PC-9 (cell line): ENCODE measurements at regions not wholly inside any gene's neighbourhood (a gene's known extent, or its start where the extent isn't known, plus 50 kb on each side); places are given as distances from the start of the nearest gene placed in this dataset.

Experiments
- BruUV-seq: library from RNA; stranded (reverse); fragments of 400-500 nt; replicated peaks from 2 replicates; lab custom pipeline; 2021; lab: Mats Ljungman, UMichigan
- CTCF ChIA-PET: fragments of 300-600 bp; sonication (Branson Sonifier 250); formaldehyde crosslinking; loops from one replicate; lab custom pipeline; 2022; ENCODE audit warnings: antibody characterized with exemption; lab: Charles Lee
- POLR2A ChIA-PET: fragments of 300-600 bp; sonication (Branson Sonifier 250); formaldehyde crosslinking; loops from one replicate; lab custom pipeline; 2022; ENCODE audit warnings: antibody characterized with exemption; ENCODE audit not compliant: unreplicated experiment; lab: Charles Lee
- DNase-seq, 2 experiments: peaks; one replicate each; pipeline versions ENCODE4 v3.0.0 to v3.0.0-alpha.2; 2015 to 2022; ENCODE audit warnings: mixed read lengths in 1 of 2
- H2AFZ ChIP-seq: fragments of 200-600 bp; sonication (generic); 2 replicates; pipeline ENCODE4 v1.8.1; 2017; ENCODE audit warnings: antibody characterized with exemption
- H3F3A ChIP-seq: fragments of 200-600 bp; sonication (generic); 2 replicates; pipeline ENCODE4 v1.8.1; 2017; ENCODE audit warnings: antibody characterized with exemption, mild to moderate bottlenecking, low read depth; ENCODE audit not compliant: insufficient read depth
- H3K27ac ChIP-seq: fragments of 200-600 bp; sonication (generic); 2 replicates; pipeline ENCODE4 v1.6.1; 2016; ENCODE audit warnings: mixed run types
- H3K27me3 ChIP-seq: fragments of 200-600 bp; sonication (generic); 2 replicates; pipeline ENCODE4 v1.6.1; 2016; ENCODE audit warnings: low read depth, mixed run types; ENCODE audit not compliant: insufficient read depth
- H3K36me3 ChIP-seq: fragments of 200-600 bp; sonication (generic); 2 replicates; pipeline ENCODE4 v1.6.1; 2016; ENCODE audit warnings: low read depth, mixed run types
- H3K4me1 ChIP-seq: fragments of 200-600 bp; sonication (generic); replicated peaks from 2 replicates; pipeline ENCODE4 v1.6.1; 2016; ENCODE audit warnings: mixed run types; ENCODE audit not compliant: insufficient read depth
- H3K4me2 ChIP-seq: fragments of 200-600 bp; sonication (generic); 2 replicates; pipeline ENCODE4 v1.6.1; 2017; ENCODE audit warnings: mixed run types
- H3K4me3 ChIP-seq: fragments of 200-600 bp; sonication (generic); 2 replicates; pipeline ENCODE4 v1.6.1; 2016; ENCODE audit warnings: mixed run types
- H3K79me2 ChIP-seq: fragments of 200-600 bp; sonication (generic); 2 replicates; pipeline ENCODE4 v1.6.1; 2017; ENCODE audit warnings: low read depth, mixed run types
- H3K9me2 ChIP-seq: fragments of 200-600 bp; sonication (generic); 2 replicates; pipeline ENCODE4 v1.8.1; 2017; ENCODE audit warnings: mild to moderate bottlenecking; ENCODE audit not compliant: insufficient read depth
- H3K9me3 ChIP-seq: fragments of 200-600 bp; sonication (generic); 2 replicates; pipeline ENCODE4 v1.8.1; 2016; ENCODE audit warnings: low read depth; ENCODE audit not compliant: insufficient read depth
- H4K20me1 ChIP-seq: fragments of 200-600 bp; sonication (generic); 2 replicates; pipeline ENCODE4 v1.8.1; 2017; ENCODE audit not compliant: insufficient read depth
- EZH2 ChIP-seq: fragments of 200-600 bp; sonication (generic); IDR thresholded peaks from 2 replicates; pipeline ENCODE4 v1.8.0; 2017; ENCODE audit warnings: antibody characterized with exemption, low read depth
- intact Hi-C: fragments of 100-400 bp; cut with micrococcal nuclease; formaldehyde crosslinking; loops from one replicate; pipeline ENCODE4 v1.10.0; 2022; ENCODE audit not compliant: unreplicated experiment
- TF ChIP-seq, protein P1 (sequence below): fragments of 200-600 bp; sonication (generic); conservative IDR thresholded peaks from 2 replicates; pipeline ENCODE4 v1.6.1; 2017; ENCODE audit warnings: mixed run types, antibody characterized with exemption, mild to moderate bottlenecking, moderate library complexity

DNA sequence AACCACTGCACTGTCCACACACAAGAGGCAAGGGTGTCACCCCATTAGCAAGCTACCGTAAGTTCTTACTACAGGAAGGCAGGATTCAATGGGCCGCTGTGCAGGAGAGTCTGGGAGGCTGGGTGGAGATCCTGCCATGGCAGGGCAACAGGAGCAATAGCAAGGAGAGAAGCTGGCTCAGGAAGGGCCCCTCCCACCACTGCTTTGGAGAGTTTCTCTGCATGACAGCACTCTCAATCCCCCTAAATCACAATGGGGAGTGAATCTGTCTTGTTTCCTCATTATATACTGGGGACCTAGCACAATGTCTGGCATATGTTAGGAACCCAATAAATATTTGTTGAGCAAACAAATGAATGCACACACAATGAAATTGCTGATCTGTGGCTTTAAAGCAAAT is 83.2 kb upstream of the SFMBT2 start:
- Histone ChIP-seq H3K4me1 (no peaks in the 10 kb centered on the region), H3F3A (no peaks in the 10 kb centered on the region), H3K27ac (no peak overlapping the region), H3K9me2 (no peaks in the 10 kb centered on the region), H3K9me3 (no peaks in the 10 kb centered on the region), H3K79me2 (no peaks in the 10 kb centered on the region), H3K27me3 (peaks cover 14% of the 10 kb centered on the region; the same call in 1 of the 2 replicates), H3K36me3 (no peaks in the 10 kb centered on the region), H2AFZ (no peak overlapping the region), H3K4me2 (no peak overlapping the region), H4K20me1 (no peaks in the 10 kb centered on the region), H3K4me3 (no peak overlapping the region)
- no peak for TF ChIP-seq EZH2
- TF ChIP-seq, protein P1, sequence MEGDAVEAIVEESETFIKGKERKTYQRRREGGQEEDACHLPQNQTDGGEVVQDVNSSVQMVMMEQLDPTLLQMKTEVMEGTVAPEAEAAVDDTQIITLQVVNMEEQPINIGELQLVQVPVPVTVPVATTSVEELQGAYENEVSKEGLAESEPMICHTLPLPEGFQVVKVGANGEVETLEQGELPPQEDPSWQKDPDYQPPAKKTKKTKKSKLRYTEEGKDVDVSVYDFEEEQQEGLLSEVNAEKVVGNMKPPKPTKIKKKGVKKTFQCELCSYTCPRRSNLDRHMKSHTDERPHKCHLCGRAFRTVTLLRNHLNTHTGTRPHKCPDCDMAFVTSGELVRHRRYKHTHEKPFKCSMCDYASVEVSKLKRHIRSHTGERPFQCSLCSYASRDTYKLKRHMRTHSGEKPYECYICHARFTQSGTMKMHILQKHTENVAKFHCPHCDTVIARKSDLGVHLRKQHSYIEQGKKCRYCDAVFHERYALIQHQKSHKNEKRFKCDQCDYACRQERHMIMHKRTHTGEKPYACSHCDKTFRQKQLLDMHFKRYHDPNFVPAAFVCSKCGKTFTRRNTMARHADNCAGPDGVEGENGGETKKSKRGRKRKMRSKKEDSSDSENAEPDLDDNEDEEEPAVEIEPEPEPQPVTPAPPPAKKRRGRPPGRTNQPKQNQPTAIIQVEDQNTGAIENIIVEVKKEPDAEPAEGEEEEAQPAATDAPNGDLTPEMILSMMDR: no peak
- ChIA-PET POLR2A (no interaction called here), CTCF (no interaction called here)
- BruUV-seq: no TSS peak
- no peak for DNase-seq
- intact Hi-C loops: no loop called here

DNA sequence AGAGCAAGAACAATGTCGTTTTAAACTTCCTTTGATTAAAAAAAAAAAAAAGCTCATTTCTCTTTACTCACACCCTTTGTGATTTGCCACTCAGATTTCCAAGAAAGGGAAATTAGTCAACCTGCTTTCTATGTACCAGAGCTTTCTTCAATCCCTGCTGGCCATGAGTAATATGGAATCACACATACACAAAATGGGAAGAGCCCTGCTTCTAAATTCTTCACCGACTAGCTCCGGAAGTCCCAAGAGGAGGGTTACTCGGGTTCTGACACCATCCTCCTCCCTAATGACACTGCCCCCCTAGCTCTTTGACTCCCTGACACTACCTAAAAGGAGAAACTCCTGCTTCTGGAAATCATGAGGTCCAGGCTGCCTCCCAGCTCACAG is 81.8 kb upstream of the SFMBT2 start:
- Histone ChIP-seq H4K20me1 (no peaks in the 10 kb centered on the region), H3K9me3 (no peaks in the 10 kb centered on the region), H3F3A (no peaks in the 10 kb centered on the region), H3K27me3 (peaks cover 16% of the 10 kb centered on the region; the same call in 1 of the 2 replicates), H3K27ac (no peak overlapping the region), H2AFZ (no peak overlapping the region), H3K4me3 (no peak overlapping the region), H3K36me3 (no peaks in the 10 kb centered on the region), H3K79me2 (no peaks in the 10 kb centered on the region), H3K4me2 (no peak overlapping the region), H3K4me1 (no peaks in the 10 kb centered on the region), H3K9me2 (no peaks in the 10 kb centered on the region)
- ChIA-PET POLR2A (no interaction called here), CTCF (no interaction called here)
- intact Hi-C loops: no loop called here
- no peak for DNase-seq
- TF ChIP-seq, protein P1: no peak
- TF ChIP-seq EZH2: no peak
- BruUV-seq: no TSS peak

GRCh38 chr10:7491949-7492659 is 81.3 kb upstream of the SFMBT2 start:
- no peak overlapping the region for H3K27ac ChIP-seq
- H3K4me1 ChIP-seq: no peaks in the 10 kb centered on the region
- no TSS peak for BruUV-seq
- H3K36me3 ChIP-seq: no peaks in the 10 kb centered on the region
- no peak overlapping the region for H3K4me3 ChIP-seq
- no peaks in the 10 kb centered on the region for H3K9me3 ChIP-seq
- H3K27me3 ChIP-seq: peaks cover 16% of the 10 kb centered on the region; the same call in 1 of the 2 replicates
- no peak overlapping the region for H2AFZ ChIP-seq
- ChIA-PET CTCF (no interaction called here), POLR2A (no interaction called here)
- no peaks in the 10 kb centered on the region for H4K20me1 ChIP-seq
- no peak overlapping the region for H3K4me2 ChIP-seq
- H3K79me2 ChIP-seq: no peaks in the 10 kb centered on the region
- DNase-seq: no peak
- intact Hi-C loops: no loop called here
- TF ChIP-seq, protein P1: no peak
- TF ChIP-seq EZH2: no peak
- no peaks in the 10 kb centered on the region for H3F3A ChIP-seq
- H3K9me2 ChIP-seq: no peaks in the 10 kb centered on the region
